Common myeloid progenitor, CD34-positive (primary cell): ENCODE measurements at regions not wholly inside any gene's neighbourhood (a gene's known extent, or its start where the extent isn't known, plus 50 kb on each side); places are given as distances from the start of the nearest gene placed in this dataset.

Source experiments
- CTCF ChIA-PET: fragments of 350-600 bp; sonication (Branson Sonifier 250); formaldehyde crosslinking; loops from one replicate; lab custom pipeline; 2021; ENCODE audit warnings: antibody characterized with exemption; lab: Charles Lee
- POLR2A ChIA-PET: fragments of 350-600 bp; sonication (Branson Sonifier 250); formaldehyde crosslinking; loops from one replicate; lab custom pipeline; 2021; ENCODE audit warnings: antibody characterized with exemption; lab: Charles Lee
- DNase-seq, 3 donors: peaks; one replicate each; pipeline versions ENCODE4 v3.0.0 to v3.0.0-alpha.2; 2013
- H3K27ac ChIP-seq, 2 experiments: 1 replicate in 1 of 2; 2 replicates in 1 of 2; pipeline ENCODE4 v1.7.0; 2013; ENCODE audit warnings: inconsistent platforms in 2 of 2, low read length in 2 of 2, mild to moderate bottlenecking in 2 of 2, low read depth in 1 of 2, moderate library complexity in 1 of 2; ENCODE audit not compliant: severe bottlenecking in 2 of 2, insufficient read depth in 1 of 2, poor library complexity in 1 of 2
- H3K27me3 ChIP-seq, 5 experiments: replicated peaks in 2 of 5; 1 replicate in 3 of 5; 2 replicates in 2 of 5; pipeline versions ENCODE4 v1.6.1 to v1.7.0; 2013; ENCODE audit warnings: low read length in 4 of 5, mild to moderate bottlenecking in 2 of 5, moderate library complexity in 2 of 5, inconsistent platforms in 1 of 5; ENCODE audit not compliant: insufficient read depth in 5 of 5, control insufficient read depth in 4 of 5
- H3K36me3 ChIP-seq, 4 experiments: 1 replicate in 2 of 4; 2 replicates in 2 of 4; pipeline versions ENCODE4 v1.6.1 to v1.7.0; 2013; ENCODE audit warnings: low read length in 3 of 4, control low read depth in 1 of 4, mild to moderate bottlenecking in 1 of 4; ENCODE audit not compliant: control insufficient read depth in 4 of 4, insufficient read depth in 4 of 4
- H3K4me1 ChIP-seq, 4 experiments: 1 replicate in 3 of 4; 2 replicates in 1 of 4; pipeline versions ENCODE4 v1.6.1 to v1.7.1; 2013; ENCODE audit warnings: low read length in 3 of 4, mild to moderate bottlenecking in 3 of 4, control low read depth in 1 of 4, inconsistent platforms in 1 of 4, moderate library complexity in 1 of 4; ENCODE audit not compliant: control insufficient read depth in 4 of 4, insufficient read depth in 4 of 4; ENCODE audit errors: control extremely low read depth in 1 of 4
- H3K4me3 ChIP-seq, 7 experiments: 1 replicate in 4 of 7; 2 replicates in 3 of 7; pipeline versions ENCODE4 v1.5.1 to v1.7.0; 2013; ENCODE audit warnings: mild to moderate bottlenecking in 7 of 7, low read length in 6 of 7, moderate library complexity in 6 of 7, inconsistent platforms in 2 of 7, low read depth in 2 of 7, control low read depth in 1 of 7; ENCODE audit not compliant: insufficient read depth in 4 of 7, control insufficient read depth in 1 of 7; ENCODE audit errors: extremely low read depth in 1 of 7
- H3K9me3 ChIP-seq, 5 experiments: 1 replicate in 4 of 5; 2 replicates in 1 of 5; pipeline versions ENCODE4 v1.6.1 to v1.7.1; 2013; ENCODE audit warnings: low read length in 4 of 5, mild to moderate bottlenecking in 2 of 5, inconsistent platforms in 1 of 5, low read depth in 1 of 5, moderate library complexity in 1 of 5; ENCODE audit not compliant: control insufficient read depth in 4 of 5, insufficient read depth in 2 of 5; ENCODE audit errors: control extremely low read depth in 1 of 5
- WGBS: methylation state at CpG from one replicate; pipeline ENCODE4 v1.1.5; 2013; ENCODE audit not compliant: insufficient coverage; 5-methylcytosine and 5-hydroxymethylcytosine counted together

GRCh38 chr1:212189352-212189738 lies 95.9 kb upstream of the PPP2R5A start:
- CTCF ChIA-PET = interaction anchor here (1.0 kb wide), 1 partner anchor 59 kb away, joined by 3 read pairs; no protein-coding TSS in a partner anchor
- Histone ChIP-seq H3K4me3 (no peak overlapping the region), H3K9me3 (no peaks in the 10 kb centered on the region), H3K27me3 (no peaks in the 10 kb centered on the region), H3K27ac (no peak overlapping the region), H3K36me3 (no peaks in the 10 kb centered on the region), H3K4me1 (peaks cover 3 to 18% (median 9%) of the 10 kb centered on the region in 4 experiments)
- DNase-seq = no peak
- 43% methylated on average over 2 of the region's 3 CpGs for WGBS
- POLR2A ChIA-PET = no interaction called here

- no peak for DNase-seq
- no peak overlapping the region for H3K27ac ChIP-seq
- no peaks in the 10 kb centered on the region for H3K27me3 ChIP-seq
- ChIA-PET POLR2A (no interaction called here), CTCF (no interaction called here)
- no peak overlapping the region for H3K4me3 ChIP-seq
- peaks cover 3 to 18% (median 9%) of the 10 kb centered on the region in 4 experiments for H3K4me1 ChIP-seq
- H3K9me3 ChIP-seq = peaks cover 0 to 1% (median 0%) of the 10 kb centered on the region in 5 experiments
- WGBS = 94% methylated on average over 16 of the region's 17 CpGs
- H3K36me3 ChIP-seq = no peaks in the 10 kb centered on the region
These were observed 95.0 kb upstream of the PPP2R5A start for GRCh38 chr1:212190169-212190568.

- no peaks in the 10 kb centered on the region for H3K36me3 ChIP-seq
- ChIA-PET CTCF (no interaction called here), POLR2A (interaction anchor here (0.9 kb wide), 1 partner anchor 42 kb away, joined by 3 read pairs; no protein-coding TSS in a partner anchor)
- WGBS = no CpG with 5 or more reads among the region's 2 CpGs
- H3K27me3 ChIP-seq = no peaks in the 10 kb centered on the region
- H3K4me3 ChIP-seq = no peak overlapping the region
- DNase-seq = no peak
- H3K9me3 ChIP-seq = peaks cover 0 to 3% (median 0%) of the 10 kb centered on the region in 5 experiments
- H3K27ac ChIP-seq = no peak overlapping the region
- peaks cover 3 to 14% (median 6%) of the 10 kb centered on the region in 4 experiments for H3K4me1 ChIP-seq
These were observed 92.8 kb upstream of the PPP2R5A start for GRCh38 chr1:212192261-212192998.

- DNase-seq = no peak
- no peaks in the 10 kb centered on the region for H3K36me3 ChIP-seq
- 100% methylated on average over 2 of the region's 3 CpGs for WGBS
- ChIA-PET CTCF (no interaction called here), POLR2A (no interaction called here)
- no peaks in the 10 kb centered on the region for H3K27me3 ChIP-seq
- H3K9me3 ChIP-seq = peaks cover 0 to 3% (median 0%) of the 10 kb centered on the region in 5 experiments
- H3K4me1 ChIP-seq = no peaks in the 10 kb centered on the region
- no peak overlapping the region for H3K4me3 ChIP-seq
- H3K27ac ChIP-seq = no peak overlapping the region
These were observed 88.9 kb upstream of the PPP2R5A start for GRCh38 chr1:212196355-212196754.

- Histone ChIP-seq H3K27me3 (no peaks in the 10 kb centered on the region), H3K4me3 (no peak overlapping the region), H3K27ac (no peak overlapping the region), H3K9me3 (peaks cover 0 to 3% (median 0%) of the 10 kb centered on the region in 5 experiments), H3K36me3 (no peaks in the 10 kb centered on the region), H3K4me1 (peaks cover 0 to 4% (median 0%) of the 10 kb centered on the region in 4 experiments)
- DNase-seq = no peak
- CTCF ChIA-PET = no interaction called here
- no CpG with 5 or more reads among the region's 3 CpGs for WGBS
- POLR2A ChIA-PET = no interaction called here
These were observed 83.7 kb upstream of the PPP2R5A start for GRCh38 chr1:212201461-212201860.

GRCh38 chr1:212203630-212204029 lies 81.6 kb upstream of the PPP2R5A start:
- CTCF ChIA-PET = interaction anchor here (1.0 kb wide), 1 partner anchor 32 kb away, joined by 3 read pairs; no protein-coding TSS in a partner anchor
- Histone ChIP-seq H3K4me3 (no peak overlapping the region), H3K36me3 (no peaks in the 10 kb centered on the region), H3K27ac (no peak overlapping the region), H3K4me1 (peaks cover 0 to 4% (median 0%) of the 10 kb centered on the region in 4 experiments), H3K27me3 (no peaks in the 10 kb centered on the region), H3K9me3 (peaks cover 0 to 3% (median 0%) of the 10 kb centered on the region in 5 experiments)
- DNase-seq = no peak
- POLR2A ChIA-PET = no interaction called here
- whole genome bisulfite sequencing = 90% methylated on average over 1 of the region's 3 CpGs

GRCh38 chr1:212205006-212205405 lies 80.2 kb upstream of the PPP2R5A start:
- no peak overlapping the region for H3K4me3 ChIP-seq
- 100% methylated on average over 1 of the region's 1 CpG for WGBS
- no peaks in the 10 kb centered on the region for H3K27me3 ChIP-seq
- CTCF ChIA-PET = no interaction called here
- H3K36me3 ChIP-seq = no peaks in the 10 kb centered on the region
- DNase-seq = no peak
- POLR2A ChIA-PET = no interaction called here
- H3K9me3 ChIP-seq = peaks cover 0 to 3% (median 0%) of the 10 kb centered on the region in 5 experiments
- H3K27ac ChIP-seq = no peak overlapping the region
- peaks cover 0 to 4% (median 0%) of the 10 kb centered on the region in 4 experiments for H3K4me1 ChIP-seq
